ENCODE measurements at regions not wholly inside any gene's neighbourhood (a gene's known extent, or its start where the extent isn't known, plus 50 kb on each side); places are given as distances from the start of the nearest gene placed in this dataset.

GRCh38 chr4:112060212-112060611 lies 85.0 kb upstream of the FAM241A start:
- no peak for TF ChIP-seq CTCF (IDR thresholded peaks at IDR 0.05; ENCODE audit: insufficient read depth, low read length, poor library complexity, severe bottlenecking)
- no peak for TF ChIP-seq EZH2phosphoT487 (conservative IDR thresholded peaks at IDR 0.05; ENCODE audit: low read length)
